ENCODE measurements at regions not wholly inside any gene's neighbourhood (a gene's known extent, or its start where the extent isn't known, plus 50 kb on each side); places are given as distances from the start of the nearest gene placed in this dataset.

DNA sequence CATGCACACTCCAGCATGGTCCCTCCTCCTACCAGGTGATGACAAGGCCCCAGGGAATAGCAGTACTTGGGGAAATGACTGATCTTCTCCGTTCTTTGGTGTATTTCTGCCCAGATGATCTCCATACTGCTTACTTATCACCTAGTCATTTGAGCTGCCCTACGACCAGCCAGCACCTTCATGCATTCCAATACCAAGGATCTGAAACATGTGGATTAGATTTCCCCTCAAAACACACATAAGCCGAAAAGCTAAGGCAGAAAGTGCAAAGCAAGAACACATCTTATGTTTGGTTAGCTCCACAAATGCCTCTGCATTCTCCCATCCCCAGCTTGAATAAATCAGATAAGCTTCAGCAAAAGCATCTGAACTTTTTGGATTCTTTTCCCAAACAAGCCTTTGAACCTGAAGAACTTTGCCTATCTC lies 64.8 kb upstream of the BCL6 start:
- H3K36me3 ChIP-seq (replicated peaks in 1 of 2; ENCODE audit: control extremely low read depth in 1 of 2, control insufficient read depth in 1 of 2, extremely low read depth in 1 of 2, insufficient read depth in 2 of 2, low read length in 1 of 2) = no peaks in the 10 kb centered on the region
- CTCF ChIA-PET = interaction anchor here (0.9 kb wide), 1 partner anchor 65 kb away, joined by 3 read pairs; the partner anchor contains the start of gene BCL6

DNA sequence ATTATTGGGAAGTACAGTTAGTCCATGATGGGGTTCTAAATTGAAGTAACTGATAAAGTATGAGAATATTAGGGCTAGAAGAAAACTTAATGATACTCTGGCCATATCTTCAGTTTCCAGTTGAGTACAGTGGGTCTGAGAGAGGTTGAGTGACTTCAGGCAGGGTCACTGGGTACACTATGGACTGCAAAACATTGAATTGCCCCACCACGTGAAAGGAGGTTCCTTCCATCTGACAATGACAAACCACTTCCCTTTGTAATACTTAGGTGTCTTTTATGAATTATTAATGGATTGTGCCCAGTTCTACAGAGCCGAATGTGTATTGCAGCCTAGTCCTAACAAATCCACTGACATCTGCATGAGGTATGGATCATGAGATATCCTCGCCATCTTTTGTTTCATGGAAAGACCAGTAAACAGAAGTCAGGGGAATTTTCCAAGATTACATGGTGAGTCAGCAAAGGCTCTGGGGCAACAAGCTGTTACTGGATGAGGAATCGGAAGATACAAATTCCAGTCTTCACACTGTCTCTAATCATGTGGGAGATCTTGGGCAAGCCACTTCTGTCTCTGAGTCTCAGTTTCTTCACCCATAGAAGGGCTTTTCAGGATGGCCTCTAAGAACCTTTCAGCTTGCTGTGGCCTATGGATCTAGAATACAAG lies 66.5 kb upstream of the BCL6 start:
- DNase-seq (no peak), ATAC-seq (ENCODE audit: low read depth) (no peak)
- Mint-ChIP-seq H3K9me3 (ENCODE audit: insufficient read depth) (no peaks in the 10 kb centered on the region), H3K4me3 (no peak overlapping the region), H3K4me1 (peaks cover 6% of the 10 kb centered on the region), H3K27ac (no peak overlapping the region), H3K27me3 (no peaks in the 10 kb centered on the region)
- Histone ChIP-seq H3K9me3 (ENCODE audit: control extremely low read depth in 1 of 3, control insufficient read depth in 2 of 3, insufficient read depth in 1 of 3, low read length in 2 of 3) (no peaks in the 10 kb centered on the region), H3K4me2 (replicated peaks; ENCODE audit: low read depth, low read length, poor library complexity, severe bottlenecking) (no peak overlapping the region), H3K36me3 (replicated peaks in 1 of 2; ENCODE audit: control extremely low read depth in 1 of 2, control insufficient read depth in 1 of 2, extremely low read depth in 1 of 2, insufficient read depth in 2 of 2, low read length in 1 of 2) (no peaks in the 10 kb centered on the region), H2AFZ (ENCODE audit: insufficient read depth, low read depth, low read length, poor library complexity, severe bottlenecking) (no peak overlapping the region), H3K4me3 (ENCODE audit: control extremely low read depth in 1 of 5, extremely low read depth in 1 of 5, insufficient read depth in 1 of 5, low read depth in 2 of 5, low read length in 4 of 5) (no peak overlapping the region), H3K27me3 (replicated peaks in 1 of 4; ENCODE audit: control extremely low read depth in 1 of 4, control insufficient read depth in 3 of 4, insufficient read depth in 4 of 4, low read length in 3 of 4) (no peaks in the 10 kb centered on the region), H3K79me2 (ENCODE audit: control insufficient read depth, insufficient read depth, low read length) (no peaks in the 10 kb centered on the region), H4K20me1 (ENCODE audit: control insufficient read depth, insufficient read depth, low read length, poor library complexity, severe bottlenecking) (no peaks in the 10 kb centered on the region), H3K27ac (ENCODE audit: low read length in 2 of 2) (no peak overlapping the region), H3K4me1 (ENCODE audit: control insufficient read depth in 2 of 2, insufficient read depth in 2 of 2, low read length in 2 of 2) (peaks cover 0 to 4% of the 10 kb centered on the region in 2 donors), H3K9ac (ENCODE audit: low read length) (no peak overlapping the region)
- TF ChIP-seq, protein P1, sequence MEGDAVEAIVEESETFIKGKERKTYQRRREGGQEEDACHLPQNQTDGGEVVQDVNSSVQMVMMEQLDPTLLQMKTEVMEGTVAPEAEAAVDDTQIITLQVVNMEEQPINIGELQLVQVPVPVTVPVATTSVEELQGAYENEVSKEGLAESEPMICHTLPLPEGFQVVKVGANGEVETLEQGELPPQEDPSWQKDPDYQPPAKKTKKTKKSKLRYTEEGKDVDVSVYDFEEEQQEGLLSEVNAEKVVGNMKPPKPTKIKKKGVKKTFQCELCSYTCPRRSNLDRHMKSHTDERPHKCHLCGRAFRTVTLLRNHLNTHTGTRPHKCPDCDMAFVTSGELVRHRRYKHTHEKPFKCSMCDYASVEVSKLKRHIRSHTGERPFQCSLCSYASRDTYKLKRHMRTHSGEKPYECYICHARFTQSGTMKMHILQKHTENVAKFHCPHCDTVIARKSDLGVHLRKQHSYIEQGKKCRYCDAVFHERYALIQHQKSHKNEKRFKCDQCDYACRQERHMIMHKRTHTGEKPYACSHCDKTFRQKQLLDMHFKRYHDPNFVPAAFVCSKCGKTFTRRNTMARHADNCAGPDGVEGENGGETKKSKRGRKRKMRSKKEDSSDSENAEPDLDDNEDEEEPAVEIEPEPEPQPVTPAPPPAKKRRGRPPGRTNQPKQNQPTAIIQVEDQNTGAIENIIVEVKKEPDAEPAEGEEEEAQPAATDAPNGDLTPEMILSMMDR (IDR thresholded peaks at IDR 0.05) = no peak
- no peak for TF ChIP-seq EZH2 (IDR thresholded peaks at IDR 0.05; ENCODE audit: borderline replicate concordance, insufficient read depth, low read depth, low read length, poor library complexity, severe bottlenecking)
- POLR2A ChIA-PET = no interaction called here
- CTCF ChIA-PET = interaction anchor here (0.5 to 0.9 kb wide), 2 partner anchors 31 to 845 kb away, joined by 4 to 6 read pairs; no protein-coding TSS in a partner anchor
- intact Hi-C loops (cut with micrococcal nuclease) = no loop called here
- WGBS (ENCODE audit: insufficient coverage) = 100% methylated on average over 2 of the region's 4 CpGs

More for the DNA sequence above, 64.8 kb upstream of the BCL6 start:
- DNase-seq (no peak), ATAC-seq (ENCODE audit: low read depth) (no peak)
- Mint-ChIP-seq H3K27me3 (no peaks in the 10 kb centered on the region), H3K27ac (no peak overlapping the region), H3K4me3 (no peak overlapping the region), H3K4me1 (peaks cover 6% of the 10 kb centered on the region), H3K9me3 (ENCODE audit: insufficient read depth) (no peaks in the 10 kb centered on the region)
- Histone ChIP-seq H3K4me2 (replicated peaks; ENCODE audit: low read depth, low read length, poor library complexity, severe bottlenecking) (no peak overlapping the region), H3K27me3 (replicated peaks in 1 of 4; ENCODE audit: control extremely low read depth in 1 of 4, control insufficient read depth in 3 of 4, insufficient read depth in 4 of 4, low read length in 3 of 4) (no peaks in the 10 kb centered on the region), H3K9me3 (ENCODE audit: control extremely low read depth in 1 of 3, control insufficient read depth in 2 of 3, insufficient read depth in 1 of 3, low read length in 2 of 3) (no peaks in the 10 kb centered on the region), H4K20me1 (ENCODE audit: control insufficient read depth, insufficient read depth, low read length, poor library complexity, severe bottlenecking) (no peaks in the 10 kb centered on the region), H2AFZ (ENCODE audit: insufficient read depth, low read depth, low read length, poor library complexity, severe bottlenecking) (no peak overlapping the region), H3K4me3 (ENCODE audit: control extremely low read depth in 1 of 5, extremely low read depth in 1 of 5, insufficient read depth in 1 of 5, low read depth in 2 of 5, low read length in 4 of 5) (no peak overlapping the region), H3K79me2 (ENCODE audit: control insufficient read depth, insufficient read depth, low read length) (no peaks in the 10 kb centered on the region), H3K4me1 (ENCODE audit: control insufficient read depth in 2 of 2, insufficient read depth in 2 of 2, low read length in 2 of 2) (peaks cover 0 to 4% of the 10 kb centered on the region in 2 donors), H3K9ac (ENCODE audit: low read length) (no peak overlapping the region), H3K27ac (ENCODE audit: low read length in 2 of 2) (no peak overlapping the region)
- POLR2A ChIA-PET = no interaction called here
- intact Hi-C loops (cut with micrococcal nuclease) = no loop called here
- TF ChIP-seq, protein P1 (IDR thresholded peaks at IDR 0.05) = no peak
- TF ChIP-seq EZH2 (IDR thresholded peaks at IDR 0.05; ENCODE audit: borderline replicate concordance, insufficient read depth, low read depth, low read length, poor library complexity, severe bottlenecking) = no peak
- WGBS (ENCODE audit: insufficient coverage) = 87% methylated on average over 2 of the region's 3 CpGs

Measured in B cell (primary cell).